Activated CD4-positive, alpha-beta memory T cell treated with anti-CD3 and anti-CD28 coated beads, Interleukin-2, amount 10 ng/mL, durations not matched to agents 7 days and 5 days (primary cell): ENCODE measurements at regions not wholly inside any gene's neighbourhood (a gene's known extent, or its start where the extent isn't known, plus 50 kb on each side); places are given as distances from the start of the nearest gene placed in this dataset.

Experiments
- CTCF ChIA-PET: fragments of 350-600 bp; sonication (Branson Sonifier 250); formaldehyde crosslinking; loops from one replicate; lab custom pipeline; 2021; ENCODE audit warnings: antibody characterized with exemption, inconsistent platforms; lab: Charles Lee
- POLR2A ChIA-PET: fragments of 350-600 bp; sonication (Branson Sonifier 250); formaldehyde crosslinking; loops from one replicate; lab custom pipeline; 2021; ENCODE audit warnings: antibody characterized with exemption; lab: Charles Lee
- DNase-seq: peaks from one replicate; pipeline ENCODE4 v3.0.0-alpha.2; 2020
- H3K27ac Mint-ChIP-seq: one replicate; pipeline ENCODE4 v1.8.0; 2021; ENCODE audit warnings: mild to moderate bottlenecking, mixed read lengths
- H3K27me3 Mint-ChIP-seq: one replicate; pipeline ENCODE4 v1.8.0; 2021; ENCODE audit warnings: mixed read lengths
- H3K36me3 Mint-ChIP-seq: one replicate; pipeline ENCODE4 v1.8.0; 2021; ENCODE audit warnings: low read depth, mixed read lengths
- H3K4me1 Mint-ChIP-seq: one replicate; pipeline ENCODE4 v1.8.0; 2021; ENCODE audit warnings: mixed read lengths
- H3K4me3 Mint-ChIP-seq: one replicate; pipeline ENCODE4 v1.8.0; 2021; ENCODE audit warnings: mild to moderate bottlenecking, mixed read lengths
- H3K9me3 Mint-ChIP-seq: one replicate; pipeline ENCODE4 v1.8.0; 2021; ENCODE audit warnings: mixed read lengths

GRCh38 chr2:7427293-7428060 is 510.3 kb downstream of the RNF144A start:
- CTCF ChIA-PET: interaction anchor here (0.5 to 3.9 kb wide), 31 partner anchors 10 to 1336 kb away, joined by 3 to 31 read pairs (median 3); no protein-coding TSS in a partner anchor
- H3K9me3 Mint-ChIP-seq: peaks cover 6% of the 10 kb centered on the region
- peaks cover 43% of the 10 kb centered on the region for H3K4me1 Mint-ChIP-seq
- DNase-seq: no peak
- peaks cover 5% of the 10 kb centered on the region for H3K27me3 Mint-ChIP-seq
- POLR2A ChIA-PET: interaction anchor here (0.6 to 4.5 kb wide), 11 partner anchors 23 to 1257 kb away, joined by 3 to 51 read pairs (median 7); partner anchors contain the start of gene ID2
- peak overlapping the region; percentile 35 for H3K4me3 Mint-ChIP-seq
- peaks cover 4% of the 10 kb centered on the region for H3K36me3 Mint-ChIP-seq
- peak overlapping the region; percentile 59 for H3K27ac Mint-ChIP-seq

DNA sequence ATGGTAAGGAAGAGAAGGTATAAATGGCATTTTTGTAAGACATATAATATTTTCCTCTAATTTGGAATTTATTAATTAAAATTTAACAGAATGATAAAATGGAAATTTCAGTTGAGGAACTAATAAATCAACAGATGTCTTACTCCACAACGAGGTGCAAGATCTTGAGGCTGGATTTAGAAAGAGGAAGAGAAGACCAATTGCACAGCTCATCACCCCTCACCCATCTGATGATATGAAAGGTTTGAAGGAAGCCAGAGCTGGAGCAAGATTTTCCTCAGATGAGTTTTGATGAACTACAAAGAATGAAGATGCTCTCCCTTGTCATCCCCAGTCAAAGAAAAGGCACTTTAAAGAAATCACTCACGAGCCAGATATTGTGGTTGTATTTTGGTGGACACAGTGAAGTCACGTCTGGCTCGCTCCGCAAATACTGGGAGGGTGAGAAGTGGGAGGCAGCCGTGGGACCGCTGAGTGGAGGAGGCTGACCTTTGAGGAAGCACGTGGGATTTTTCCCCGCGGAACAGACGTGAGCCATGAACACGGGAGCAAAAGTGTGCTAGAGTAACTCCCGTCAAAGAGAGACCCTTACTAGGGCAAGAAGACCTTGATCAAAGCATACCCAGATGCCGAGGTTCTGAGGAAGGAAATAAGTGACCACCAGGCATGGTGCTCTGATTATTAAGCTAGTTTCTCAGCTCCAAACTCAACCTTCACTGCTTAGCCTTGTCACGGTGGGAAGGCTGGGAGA is 511.4 kb downstream of the RNF144A start:
- Mint-ChIP-seq H3K27ac (peak overlapping the region; percentile 89), H3K4me3 (peak overlapping the region; percentile 35), H3K4me1 (peaks cover 47% of the 10 kb centered on the region), H3K27me3 (peaks cover 2% of the 10 kb centered on the region), H3K9me3 (peaks cover 10% of the 10 kb centered on the region), H3K36me3 (peaks cover 11% of the 10 kb centered on the region)
- CTCF ChIA-PET: interaction anchor here (0.8 to 3.9 kb wide), 22 partner anchors 8 to 1332 kb away, joined by 3 to 31 read pairs (median 4); partner anchors contain the start of gene ID2
- no peak for DNase-seq
- POLR2A ChIA-PET: interaction anchor here (0.9 to 4.5 kb wide), 10 partner anchors 22 to 1256 kb away, joined by 3 to 51 read pairs (median 8); partner anchors contain the start of gene ID2

GRCh38 chr2:7429733-7430132 is 512.5 kb downstream of the RNF144A start:
- Mint-ChIP-seq H3K9me3 (peaks cover 20% of the 10 kb centered on the region), H3K4me3 (peak overlapping the region; percentile 69), H3K4me1 (peaks cover 50% of the 10 kb centered on the region), H3K36me3 (peaks cover 21% of the 10 kb centered on the region), H3K27ac (peak overlapping the region; percentile 89), H3K27me3 (peaks cover 2% of the 10 kb centered on the region)
- ChIA-PET CTCF (interaction anchor here (0.8 to 3.9 kb wide), 5 partner anchors 9 to 1252 kb away, joined by 3 to 31 read pairs (median 5); partner anchors contain the start of gene ID2), POLR2A (interaction anchor here (0.9 to 4.5 kb wide), 6 partner anchors 21 to 1255 kb away, joined by 3 to 51 read pairs (median 8); no protein-coding TSS in a partner anchor)
- no peak for DNase-seq

GRCh38 chr2:7430421-7430868 is 513.2 kb downstream of the RNF144A start:
- DNase-seq: no peak
- Mint-ChIP-seq H3K9me3 (peaks cover 21% of the 10 kb centered on the region), H3K36me3 (peaks cover 27% of the 10 kb centered on the region), H3K27me3 (peaks cover 2% of the 10 kb centered on the region), H3K4me3 (peak overlapping the region; percentile 69), H3K27ac (peak overlapping the region; percentile 89), H3K4me1 (peaks cover 50% of the 10 kb centered on the region)
- ChIA-PET CTCF (interaction anchor here (0.7 to 1.1 kb wide), 3 partner anchors 7 to 1254 kb away, joined by 3 to 4 read pairs (median 3); no protein-coding TSS in a partner anchor), POLR2A (interaction anchor here (0.8 to 4.5 kb wide), 14 partner anchors 12 to 1254 kb away, joined by 3 to 51 read pairs (median 6); partner anchors contain the start of gene ID2)

- peak; percentile 70 for DNase-seq
- H3K4me3 Mint-ChIP-seq: peak overlapping the region; percentile 69
- H3K27me3 Mint-ChIP-seq: peaks cover 2% of the 10 kb centered on the region
- ChIA-PET CTCF (interaction anchor here (0.7 to 1.1 kb wide), 3 partner anchors 8 to 1254 kb away, joined by 3 to 4 read pairs (median 3); no protein-coding TSS in a partner anchor), POLR2A (interaction anchor here (0.8 to 1.4 kb wide), 11 partner anchors 11 to 1251 kb away, joined by 3 to 20 read pairs (median 5); partner anchors contain the start of gene ID2)
- H3K36me3 Mint-ChIP-seq: peaks cover 31% of the 10 kb centered on the region
- peaks cover 56% of the 10 kb centered on the region for H3K4me1 Mint-ChIP-seq
- peak overlapping the region; percentile 89 for H3K27ac Mint-ChIP-seq
- H3K9me3 Mint-ChIP-seq: peaks cover 25% of the 10 kb centered on the region
These were observed 513.8 kb downstream of the RNF144A start for GRCh38 chr2:7430869-7431641.

- H3K9me3 Mint-ChIP-seq: peaks cover 26% of the 10 kb centered on the region
- ChIA-PET CTCF (no interaction called here), POLR2A (no interaction called here)
- H3K36me3 Mint-ChIP-seq: peaks cover 34% of the 10 kb centered on the region
- H3K4me3 Mint-ChIP-seq: peak overlapping the region; percentile 15
- DNase-seq: no peak
- peaks cover 66% of the 10 kb centered on the region for H3K4me1 Mint-ChIP-seq
- peak overlapping the region; percentile 49 for H3K27ac Mint-ChIP-seq
- H3K27me3 Mint-ChIP-seq: peaks cover 2% of the 10 kb centered on the region
These were observed 515.2 kb downstream of the RNF144A start for GRCh38 chr2:7432436-7432835.

DNA sequence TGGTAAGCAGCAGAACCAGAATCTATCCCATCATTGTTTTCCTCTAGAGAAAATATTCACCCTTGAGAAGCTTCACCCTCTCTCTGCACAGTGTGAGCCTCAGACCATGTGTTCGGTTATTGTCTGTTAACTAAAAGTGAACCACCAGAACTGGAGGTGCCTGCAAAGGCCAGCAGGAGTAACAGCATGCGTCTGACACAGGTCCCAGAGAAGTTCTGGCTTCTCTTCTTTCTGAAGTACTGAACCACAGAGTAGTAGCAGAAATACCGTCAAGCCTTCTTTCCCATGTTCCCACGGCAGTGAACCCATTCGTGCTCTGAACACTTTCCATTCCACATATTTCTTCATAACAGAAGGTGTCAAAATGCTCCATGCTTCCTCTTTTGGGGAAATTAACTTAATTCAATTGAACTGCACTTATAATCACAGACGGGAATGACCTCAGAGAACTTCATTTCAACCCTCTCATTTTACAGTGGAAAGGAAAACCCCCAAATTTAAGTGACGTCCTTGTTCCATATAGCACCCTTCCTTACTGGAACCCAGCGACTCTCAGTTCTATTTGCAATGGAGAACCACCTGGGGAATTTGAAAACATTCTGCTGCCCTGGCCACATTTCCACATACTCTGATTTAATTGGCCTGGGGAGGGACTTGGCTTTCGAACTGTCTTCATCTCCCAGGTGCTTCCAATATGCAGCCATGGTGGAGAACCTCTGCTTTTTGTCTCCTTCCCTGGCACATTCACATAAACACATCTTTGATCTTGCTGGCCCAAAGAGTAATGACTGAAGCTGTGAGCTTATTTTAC is 519.1 kb downstream of the RNF144A start:
- ChIA-PET CTCF (interaction anchor here (0.9 to 1.3 kb wide), 4 partner anchors 10 to 236 kb away, joined by 3 read pairs; no protein-coding TSS in a partner anchor), POLR2A (interaction anchor here (0.8 to 8.0 kb wide), 9 partner anchors 10 to 1248 kb away, joined by 3 to 78 read pairs (median 5); partner anchors contain the start of gene ID2)
- H3K4me3 Mint-ChIP-seq: no peak overlapping the region
- no peak for DNase-seq
- H3K27ac Mint-ChIP-seq: peak overlapping the region; percentile 92
- H3K27me3 Mint-ChIP-seq: peaks cover 6% of the 10 kb centered on the region
- peaks cover 39% of the 10 kb centered on the region for H3K9me3 Mint-ChIP-seq
- peaks cover 49% of the 10 kb centered on the region for H3K36me3 Mint-ChIP-seq
- peaks cover 64% of the 10 kb centered on the region for H3K4me1 Mint-ChIP-seq

DNA sequence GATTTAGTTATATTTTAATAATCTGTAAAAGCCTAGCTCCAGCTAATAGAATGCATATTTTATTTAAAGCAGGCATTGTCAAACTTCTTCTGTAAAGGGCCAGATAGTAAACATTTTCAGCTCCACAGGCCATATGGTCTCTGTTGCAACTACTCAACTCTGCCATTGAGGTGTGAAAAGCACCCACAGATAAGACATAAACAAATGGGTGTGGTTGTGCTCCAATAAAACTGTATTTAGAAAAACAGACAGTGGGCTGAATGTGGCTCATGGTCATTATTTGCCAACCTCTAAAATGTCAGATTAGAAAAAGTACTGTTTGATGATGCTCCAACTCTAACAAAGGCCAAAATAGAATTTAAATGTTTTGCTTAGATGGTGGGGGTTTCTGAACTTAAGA is 519.9 kb downstream of the RNF144A start:
- Mint-ChIP-seq H3K9me3 (peaks cover 45% of the 10 kb centered on the region), H3K36me3 (peaks cover 56% of the 10 kb centered on the region)

GRCh38 chr2:7437716-7438632 is 520.8 kb downstream of the RNF144A start:
- peaks cover 54% of the 10 kb centered on the region for H3K36me3 Mint-ChIP-seq
- H3K27me3 Mint-ChIP-seq: peaks cover 6% of the 10 kb centered on the region
- H3K27ac Mint-ChIP-seq: peak overlapping the region; percentile 92
- ChIA-PET CTCF (interaction anchor here (1.3 kb wide), 2 partner anchors 10 to 235 kb away, joined by 3 to 4 read pairs; no protein-coding TSS in a partner anchor), POLR2A (interaction anchor here (2.0 to 8.0 kb wide), 4 partner anchors 8 to 1247 kb away, joined by 4 to 78 read pairs (median 9); no protein-coding TSS in a partner anchor)
- no peak for DNase-seq
- H3K9me3 Mint-ChIP-seq: peaks cover 40% of the 10 kb centered on the region
- peak overlapping the region; percentile 38 for H3K4me3 Mint-ChIP-seq
- peaks cover 69% of the 10 kb centered on the region for H3K4me1 Mint-ChIP-seq

More for the DNA sequence above, 519.9 kb downstream of the RNF144A start:
- peak overlapping the region; percentile 21 for H3K4me3 Mint-ChIP-seq
- H3K4me1 Mint-ChIP-seq: peaks cover 68% of the 10 kb centered on the region
- H3K27ac Mint-ChIP-seq: peak overlapping the region; percentile 92
- peaks cover 6% of the 10 kb centered on the region for H3K27me3 Mint-ChIP-seq
- ChIA-PET CTCF (interaction anchor here (0.9 to 1.3 kb wide), 4 partner anchors 9 to 235 kb away, joined by 3 read pairs; no protein-coding TSS in a partner anchor), POLR2A (interaction anchor here (0.8 to 8.0 kb wide), 9 partner anchors 9 to 1247 kb away, joined by 3 to 78 read pairs (median 5); partner anchors contain the start of gene ID2)
- DNase-seq: no peak

DNA sequence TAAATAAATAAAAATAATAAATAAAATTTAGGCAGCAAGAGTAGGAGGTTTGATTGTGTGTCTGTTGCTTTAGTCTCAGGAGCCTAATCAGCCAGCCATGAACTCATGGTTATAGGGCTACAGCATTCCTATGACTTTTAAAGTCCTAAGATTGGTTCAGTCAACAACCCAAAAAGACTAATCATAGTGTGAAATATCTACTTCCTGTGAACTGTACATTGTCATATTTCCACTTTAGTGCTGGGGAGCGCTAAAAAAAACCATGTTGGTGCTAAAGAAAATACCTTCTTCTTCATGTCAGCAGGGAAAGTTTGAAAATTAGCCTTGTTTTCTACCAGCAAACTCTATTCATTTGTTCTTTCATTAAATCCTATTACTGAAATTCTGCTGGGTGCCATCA is 521.6 kb downstream of the RNF144A start:
- Mint-ChIP-seq H3K9me3 (peaks cover 33% of the 10 kb centered on the region), H3K36me3 (peaks cover 48% of the 10 kb centered on the region), H3K4me3 (no peak overlapping the region), H3K27ac (peak overlapping the region; percentile 73), H3K4me1 (peaks cover 69% of the 10 kb centered on the region), H3K27me3 (peaks cover 6% of the 10 kb centered on the region)
- DNase-seq: no peak
- ChIA-PET CTCF (interaction anchor here (1.3 kb wide), 1 partner anchor 11 kb away, joined by 4 read pairs; no protein-coding TSS in a partner anchor), POLR2A (interaction anchor here (2.5 to 8.0 kb wide), 2 partner anchors 12 to 1246 kb away, joined by 6 to 78 read pairs; no protein-coding TSS in a partner anchor)
